ENCODE measurements at regions not wholly inside any gene's neighbourhood (a gene's known extent, or its start where the extent isn't known, plus 50 kb on each side); places are given as distances from the start of the nearest gene placed in this dataset.

DNA sequence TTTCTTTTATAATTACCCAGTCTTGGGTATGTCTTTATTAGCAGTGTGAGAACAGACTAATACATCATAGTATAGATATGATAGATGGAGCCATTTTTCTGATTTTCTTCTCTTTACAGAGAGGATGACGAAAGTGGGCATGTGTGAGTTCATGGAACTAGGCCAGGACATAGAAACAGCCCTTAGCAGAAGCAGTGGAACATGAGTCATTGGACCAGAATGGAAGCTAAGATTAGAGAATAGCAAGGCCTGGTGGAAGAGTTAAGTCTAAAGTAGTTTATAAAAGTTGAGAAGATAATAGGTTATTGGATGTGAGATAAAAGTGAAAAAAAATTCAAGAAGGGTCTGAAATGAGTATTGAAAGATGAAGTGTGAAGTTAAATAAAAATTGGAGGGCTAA is 97.0 kb upstream of the MPPED2 start:
- FAIRE-seq (no peak), DNase-seq (ENCODE audit: insufficient read length, low spot score) (no peak)
- TF ChIP-seq POLR2AphosphoS5 (IDR thresholded peaks at IDR 0.05; ENCODE audit: low read depth, low read length) (no peak), SPI1 (IDR thresholded peaks at IDR 0.05; ENCODE audit: low read depth, low read length) (no peak), TAF1 (IDR thresholded peaks at IDR 0.05; ENCODE audit: low read depth, low read length) (no peak), POU2F2 (IDR thresholded peaks at IDR 0.05; ENCODE audit: low read depth, low read length) (no peak), PAX5 (IDR thresholded peaks at IDR 0.05; ENCODE audit: insufficient read depth, low read length, severe bottlenecking) (no peak), POLR2A (IDR thresholded peaks at IDR 0.05; ENCODE audit: low read depth, low read length) (no peak)

DNA sequence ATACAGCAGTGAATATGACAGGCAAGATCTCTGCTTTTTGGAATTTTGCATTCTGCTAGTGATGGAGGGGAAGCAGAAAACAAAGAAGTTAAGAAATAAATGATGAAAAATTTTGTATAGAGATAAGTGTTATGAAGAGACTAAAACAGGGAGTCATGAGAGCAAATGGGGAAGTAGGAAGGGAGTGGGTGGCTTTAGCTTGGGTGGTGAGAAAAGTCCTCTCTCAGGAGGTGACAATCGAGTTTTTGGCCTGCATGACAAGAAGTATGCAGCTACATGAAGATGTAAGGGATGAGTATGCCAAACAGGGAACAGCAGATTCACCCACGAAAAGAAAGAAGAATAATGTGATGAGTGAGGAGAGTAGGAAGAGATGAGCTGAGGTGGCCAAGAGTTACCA is 80.7 kb upstream of the MPPED2 start:
- TF ChIP-seq SPI1 (IDR thresholded peaks at IDR 0.05; ENCODE audit: low read depth, low read length) (peak; percentile 64), TAF1 (IDR thresholded peaks at IDR 0.05; ENCODE audit: low read depth, low read length) (no peak), PAX5 (IDR thresholded peaks at IDR 0.05; ENCODE audit: insufficient read depth, low read length, severe bottlenecking) (no peak), POLR2AphosphoS5 (IDR thresholded peaks at IDR 0.05; ENCODE audit: low read depth, low read length) (no peak), POU2F2 (IDR thresholded peaks at IDR 0.05; ENCODE audit: low read depth, low read length) (no peak), POLR2A (IDR thresholded peaks at IDR 0.05; ENCODE audit: low read depth, low read length) (no peak)
- FAIRE-seq (no peak), DNase-seq (ENCODE audit: insufficient read length, low spot score) (no peak)

GRCh38 chr11:30665067-30665466 is 78.9 kb upstream of the MPPED2 start:
- TF ChIP-seq POLR2AphosphoS5 (IDR thresholded peaks at IDR 0.05; ENCODE audit: low read depth, low read length): no peak
- TF ChIP-seq POLR2A (IDR thresholded peaks at IDR 0.05; ENCODE audit: low read depth, low read length): no peak
- TF ChIP-seq TAF1 (IDR thresholded peaks at IDR 0.05; ENCODE audit: low read depth, low read length): no peak
- no peak for TF ChIP-seq POU2F2 (IDR thresholded peaks at IDR 0.05; ENCODE audit: low read depth, low read length)
- TF ChIP-seq SPI1 (IDR thresholded peaks at IDR 0.05; ENCODE audit: low read depth, low read length): no peak
- TF ChIP-seq PAX5 (IDR thresholded peaks at IDR 0.05; ENCODE audit: insufficient read depth, low read length, severe bottlenecking): no peak
- FAIRE-seq: no peak
- no peak for DNase-seq (ENCODE audit: insufficient read length, low spot score)

DNA sequence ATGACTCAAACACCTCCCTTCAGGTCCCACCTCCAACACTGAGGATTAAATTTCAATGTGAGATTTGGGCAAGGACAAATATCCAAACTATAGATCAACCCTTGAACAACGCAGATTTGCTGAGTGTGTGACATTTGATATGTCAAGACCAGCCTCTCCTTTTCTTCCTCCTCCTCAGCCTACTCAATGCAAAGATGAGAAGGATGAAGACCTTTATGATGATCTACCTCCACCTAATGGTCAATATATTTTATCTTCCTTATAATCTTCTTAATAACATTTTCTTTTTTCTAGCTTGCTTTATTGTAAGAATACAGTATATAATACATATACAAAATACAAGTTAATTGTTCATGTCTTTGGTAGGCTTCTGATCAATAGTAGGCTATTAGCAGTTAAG is 67.5 kb upstream of the MPPED2 start:
- DNase-seq (ENCODE audit: insufficient read length, low spot score) (no peak), FAIRE-seq (no peak)
- TF ChIP-seq POU2F2 (IDR thresholded peaks at IDR 0.05; ENCODE audit: low read depth, low read length) (no peak), SPI1 (IDR thresholded peaks at IDR 0.05; ENCODE audit: low read depth, low read length) (no peak), TAF1 (IDR thresholded peaks at IDR 0.05; ENCODE audit: low read depth, low read length) (no peak), POLR2A (IDR thresholded peaks at IDR 0.05; ENCODE audit: low read depth, low read length) (no peak), POLR2AphosphoS5 (IDR thresholded peaks at IDR 0.05; ENCODE audit: low read depth, low read length) (no peak), PAX5 (IDR thresholded peaks at IDR 0.05; ENCODE audit: insufficient read depth, low read length, severe bottlenecking) (no peak)

- DNase-seq (ENCODE audit: insufficient read length, low spot score) (no peak), FAIRE-seq (no peak)
These were observed 66.6 kb upstream of the MPPED2 start for GRCh38 chr11:30652801-30653200.

GRCh38 chr11:30650266-30650665 is 64.1 kb upstream of the MPPED2 start:
- TF ChIP-seq TAF1 (IDR thresholded peaks at IDR 0.05; ENCODE audit: low read depth, low read length): no peak
- TF ChIP-seq POU2F2 (IDR thresholded peaks at IDR 0.05; ENCODE audit: low read depth, low read length): no peak
- no peak for TF ChIP-seq POLR2A (IDR thresholded peaks at IDR 0.05; ENCODE audit: low read depth, low read length)
- TF ChIP-seq POLR2AphosphoS5 (IDR thresholded peaks at IDR 0.05; ENCODE audit: low read depth, low read length): no peak
- no peak for TF ChIP-seq SPI1 (IDR thresholded peaks at IDR 0.05; ENCODE audit: low read depth, low read length)
- TF ChIP-seq PAX5 (IDR thresholded peaks at IDR 0.05; ENCODE audit: insufficient read depth, low read length, severe bottlenecking): no peak
- FAIRE-seq (no peak), DNase-seq (ENCODE audit: insufficient read length, low spot score) (no peak)

More at GRCh38 chr11:30652801-30653200, 66.6 kb upstream of the MPPED2 start:
- TF ChIP-seq POLR2AphosphoS5 (IDR thresholded peaks at IDR 0.05; ENCODE audit: low read depth, low read length) (no peak), POLR2A (IDR thresholded peaks at IDR 0.05; ENCODE audit: low read depth, low read length) (no peak), TAF1 (IDR thresholded peaks at IDR 0.05; ENCODE audit: low read depth, low read length) (no peak), SPI1 (IDR thresholded peaks at IDR 0.05; ENCODE audit: low read depth, low read length) (no peak), POU2F2 (IDR thresholded peaks at IDR 0.05; ENCODE audit: low read depth, low read length) (no peak), PAX5 (IDR thresholded peaks at IDR 0.05; ENCODE audit: insufficient read depth, low read length, severe bottlenecking) (no peak)
